Thyroid gland (tissue), 4 donors: ENCODE measurements at regions not wholly inside any gene's neighbourhood (a gene's known extent, or its start where the extent isn't known, plus 50 kb on each side); places are given as distances from the start of the nearest gene placed in this dataset.

ENCODE experiments used
- POLR2A ChIP-seq, 2 donors: fragments of 450-650 bp; IDR thresholded peaks; one replicate each; pipeline ENCODE4 v1.6.1; 2017; ENCODE audit warnings: antibody characterized with exemption in 2 of 2, mild to moderate bottlenecking in 2 of 2, moderate library complexity in 1 of 2
- TF ChIP-seq, protein P1 (sequence below), 6 experiments: fragments of 200-600 bp in 3 of 6; fragments of 450-650 bp in 3 of 6; sonication (generic) in 3 of 6; IDR thresholded peaks; one replicate each; pipeline ENCODE4 v1.5.1; 2016 to 2019; ENCODE audit warnings: antibody characterized with exemption in 6 of 6, mild to moderate bottlenecking in 2 of 6, inconsistent platforms in 1 of 6, moderate library complexity in 1 of 6

DNA sequence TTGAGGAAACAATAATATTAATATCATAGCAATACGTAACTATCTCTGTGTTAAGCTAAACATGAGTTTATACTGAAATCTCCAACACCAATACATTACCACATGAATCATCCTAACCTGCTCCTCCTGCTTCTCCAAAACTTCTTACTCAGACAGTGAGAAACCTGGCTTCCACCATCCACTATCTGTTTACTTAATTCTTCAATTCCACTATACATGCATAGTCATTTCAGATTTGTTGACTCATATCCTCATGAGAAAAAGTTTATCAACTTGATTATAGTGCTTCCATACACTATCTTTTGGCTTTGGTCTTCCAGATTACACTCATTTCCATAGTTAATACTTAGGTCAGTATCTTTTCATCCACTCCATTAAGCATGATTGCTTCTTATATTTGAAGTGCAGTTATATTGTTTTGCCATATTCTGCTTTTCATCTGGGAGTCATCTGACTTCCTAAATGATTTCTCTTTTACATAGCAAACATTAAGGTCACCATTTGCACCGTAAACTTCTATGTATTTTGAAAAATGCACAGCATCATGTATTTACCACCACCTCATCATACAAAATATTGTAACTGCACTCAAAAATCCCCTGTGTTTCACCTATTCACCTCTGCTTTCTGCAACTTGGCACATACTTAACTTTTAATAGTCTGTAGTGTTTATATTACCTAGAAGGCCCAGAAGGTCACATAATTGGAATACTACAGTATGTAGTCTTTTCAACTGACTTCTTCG, 970.6 kb downstream of the DIPK2A start:
- TF ChIP-seq, protein P1, sequence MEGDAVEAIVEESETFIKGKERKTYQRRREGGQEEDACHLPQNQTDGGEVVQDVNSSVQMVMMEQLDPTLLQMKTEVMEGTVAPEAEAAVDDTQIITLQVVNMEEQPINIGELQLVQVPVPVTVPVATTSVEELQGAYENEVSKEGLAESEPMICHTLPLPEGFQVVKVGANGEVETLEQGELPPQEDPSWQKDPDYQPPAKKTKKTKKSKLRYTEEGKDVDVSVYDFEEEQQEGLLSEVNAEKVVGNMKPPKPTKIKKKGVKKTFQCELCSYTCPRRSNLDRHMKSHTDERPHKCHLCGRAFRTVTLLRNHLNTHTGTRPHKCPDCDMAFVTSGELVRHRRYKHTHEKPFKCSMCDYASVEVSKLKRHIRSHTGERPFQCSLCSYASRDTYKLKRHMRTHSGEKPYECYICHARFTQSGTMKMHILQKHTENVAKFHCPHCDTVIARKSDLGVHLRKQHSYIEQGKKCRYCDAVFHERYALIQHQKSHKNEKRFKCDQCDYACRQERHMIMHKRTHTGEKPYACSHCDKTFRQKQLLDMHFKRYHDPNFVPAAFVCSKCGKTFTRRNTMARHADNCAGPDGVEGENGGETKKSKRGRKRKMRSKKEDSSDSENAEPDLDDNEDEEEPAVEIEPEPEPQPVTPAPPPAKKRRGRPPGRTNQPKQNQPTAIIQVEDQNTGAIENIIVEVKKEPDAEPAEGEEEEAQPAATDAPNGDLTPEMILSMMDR (IDR thresholded peaks at IDR 0.05) = no peak
- TF ChIP-seq POLR2A (IDR thresholded peaks at IDR 0.05) = no peak
